ENCODE measurements at regions not wholly inside any gene's neighbourhood (a gene's known extent, or its start where the extent isn't known, plus 50 kb on each side); places are given as distances from the start of the nearest gene placed in this dataset.

GRCh38 chr14:94923786-94924185 is 153.9 kb upstream of the GSC start:
- POLR2A ChIA-PET: no interaction called here
- H3K27ac Mint-ChIP-seq: no peak overlapping the region
- Histone ChIP-seq H3K27ac (ENCODE audit: low read depth, low read length) (no peak overlapping the region), H3K27me3 (ENCODE audit: control insufficient read depth in 2 of 2, insufficient read depth in 2 of 2, low read length in 2 of 2) (no peaks in the 10 kb centered on the region), H3K4me1 (ENCODE audit: control insufficient read depth in 2 of 2, insufficient read depth in 2 of 2, low read length in 2 of 2) (no peaks in the 10 kb centered on the region), H3K4me3 (ENCODE audit: low read length) (no peak overlapping the region), H3K9me3 (ENCODE audit: control insufficient read depth in 2 of 3, low read length in 3 of 3) (no peaks in the 10 kb centered on the region), H3K36me3 (ENCODE audit: control insufficient read depth in 2 of 3, insufficient read depth in 3 of 3, low read length in 3 of 3) (no peaks in the 10 kb centered on the region)
- no peaks in the 10 kb centered on the region for H3K36me3 Mint-ChIP-seq
- intact Hi-C loops (cut with micrococcal nuclease): no loop called here
- DNase-seq: no peak
- peaks cover 0 to 2% (median 0%) of the 10 kb centered on the region in 7 donors for H3K4me1 Mint-ChIP-seq
- peaks cover 0 to 24% (median 14%) of the 10 kb centered on the region in 5 donors for H3K27me3 Mint-ChIP-seq
- peaks cover 0 to 8% (median 4%) of the 10 kb centered on the region in 11 donors for H3K9me3 Mint-ChIP-seq
- no peak for ATAC-seq
- CTCF ChIA-PET: no interaction called here
- H3K4me3 Mint-ChIP-seq: no peak overlapping the region

- no peak overlapping the region for H3K4me3 Mint-ChIP-seq
- Histone ChIP-seq H3K4me3 (ENCODE audit: low read length) (no peak overlapping the region), H3K9me3 (ENCODE audit: control insufficient read depth in 2 of 3, low read length in 3 of 3) (no peaks in the 10 kb centered on the region), H3K27me3 (ENCODE audit: control insufficient read depth in 2 of 2, insufficient read depth in 2 of 2, low read length in 2 of 2) (no peaks in the 10 kb centered on the region), H3K4me1 (ENCODE audit: control insufficient read depth in 2 of 2, insufficient read depth in 2 of 2, low read length in 2 of 2) (no peaks in the 10 kb centered on the region), H3K36me3 (ENCODE audit: control insufficient read depth in 2 of 3, insufficient read depth in 3 of 3, low read length in 3 of 3) (no peaks in the 10 kb centered on the region), H3K27ac (ENCODE audit: low read depth, low read length) (no peak overlapping the region)
- H3K9me3 Mint-ChIP-seq: peaks cover 0 to 8% (median 4%) of the 10 kb centered on the region in 11 donors
- CTCF ChIA-PET: no interaction called here
- H3K36me3 Mint-ChIP-seq: no peaks in the 10 kb centered on the region
- peaks cover 0 to 2% (median 0%) of the 10 kb centered on the region in 7 donors for H3K4me1 Mint-ChIP-seq
- peaks cover 0 to 32% (median 21%) of the 10 kb centered on the region in 5 donors for H3K27me3 Mint-ChIP-seq
- no peak for ATAC-seq
- H3K27ac Mint-ChIP-seq: no peak overlapping the region
- intact Hi-C loops (cut with micrococcal nuclease): no loop called here
- POLR2A ChIA-PET: no interaction called here
- no peak for DNase-seq
Measured at GRCh38 chr14:94922595-94923239, 152.8 kb upstream of the GSC start.

- Histone ChIP-seq H3K27ac (ENCODE audit: low read depth, low read length) (no peak overlapping the region), H3K27me3 (ENCODE audit: control insufficient read depth in 2 of 2, insufficient read depth in 2 of 2, low read length in 2 of 2) (no peaks in the 10 kb centered on the region), H3K9me3 (ENCODE audit: control insufficient read depth in 2 of 3, low read length in 3 of 3) (no peaks in the 10 kb centered on the region), H3K4me1 (ENCODE audit: control insufficient read depth in 2 of 2, insufficient read depth in 2 of 2, low read length in 2 of 2) (no peaks in the 10 kb centered on the region), H3K36me3 (ENCODE audit: control insufficient read depth in 2 of 3, insufficient read depth in 3 of 3, low read length in 3 of 3) (no peaks in the 10 kb centered on the region), H3K4me3 (ENCODE audit: low read length) (no peak overlapping the region)
- POLR2A ChIA-PET: no interaction called here
- peaks cover 0 to 8% (median 4%) of the 10 kb centered on the region in 11 donors for H3K9me3 Mint-ChIP-seq
- CTCF ChIA-PET: no interaction called here
- no peak overlapping the region for H3K4me3 Mint-ChIP-seq
- ATAC-seq (no peak), DNase-seq (no peak)
- peaks cover 0 to 32% (median 21%) of the 10 kb centered on the region in 5 donors for H3K27me3 Mint-ChIP-seq
- intact Hi-C loops (cut with micrococcal nuclease): no loop called here
- no peaks in the 10 kb centered on the region for H3K36me3 Mint-ChIP-seq
- H3K27ac Mint-ChIP-seq: no peak overlapping the region
- H3K4me1 Mint-ChIP-seq: peaks cover 0 to 2% (median 0%) of the 10 kb centered on the region in 7 donors
Measured at GRCh38 chr14:94921882-94922585, 152.1 kb upstream of the GSC start.

GRCh38 chr14:94921456-94921855 is 151.5 kb upstream of the GSC start:
- Mint-ChIP-seq H3K9me3 (peaks cover 0 to 8% (median 2%) of the 10 kb centered on the region in 11 donors), H3K27ac (no peak overlapping the region), H3K36me3 (no peaks in the 10 kb centered on the region), H3K27me3 (peaks cover 0 to 32% (median 21%) of the 10 kb centered on the region in 5 donors), H3K4me1 (peaks cover 0 to 2% (median 0%) of the 10 kb centered on the region in 7 donors), H3K4me3 (no peak overlapping the region)
- CTCF ChIA-PET: no interaction called here
- Histone ChIP-seq H3K9me3 (ENCODE audit: control insufficient read depth in 2 of 3, low read length in 3 of 3) (no peaks in the 10 kb centered on the region), H3K4me3 (ENCODE audit: low read length) (no peak overlapping the region), H3K27me3 (ENCODE audit: control insufficient read depth in 2 of 2, insufficient read depth in 2 of 2, low read length in 2 of 2) (no peaks in the 10 kb centered on the region), H3K4me1 (ENCODE audit: control insufficient read depth in 2 of 2, insufficient read depth in 2 of 2, low read length in 2 of 2) (no peaks in the 10 kb centered on the region), H3K36me3 (ENCODE audit: control insufficient read depth in 2 of 3, insufficient read depth in 3 of 3, low read length in 3 of 3) (no peaks in the 10 kb centered on the region), H3K27ac (ENCODE audit: low read depth, low read length) (no peak overlapping the region)
- DNase-seq: no peak
- no peak for ATAC-seq
- POLR2A ChIA-PET: no interaction called here
- intact Hi-C loops (cut with micrococcal nuclease): no loop called here

- Mint-ChIP-seq H3K9me3 (peaks cover 0 to 4% (median 0%) of the 10 kb centered on the region in 11 donors), H3K27me3 (peaks cover 0 to 33% (median 21%) of the 10 kb centered on the region in 5 donors), H3K27ac (no peak overlapping the region), H3K4me3 (no peak overlapping the region), H3K36me3 (no peaks in the 10 kb centered on the region), H3K4me1 (peaks cover 0 to 2% (median 0%) of the 10 kb centered on the region in 7 donors)
- CTCF ChIA-PET: no interaction called here
- no peak overlapping the region for H3K4me3 ChIP-seq (ENCODE audit: low read length)
- POLR2A ChIA-PET: no interaction called here
- ATAC-seq (no peak), DNase-seq (no peak)
- H3K27ac ChIP-seq (ENCODE audit: low read depth, low read length): no peak overlapping the region
- H3K27me3 ChIP-seq (ENCODE audit: control insufficient read depth in 2 of 2, insufficient read depth in 2 of 2, low read length in 2 of 2): no peaks in the 10 kb centered on the region
- H3K4me1 ChIP-seq (ENCODE audit: control insufficient read depth in 2 of 2, insufficient read depth in 2 of 2, low read length in 2 of 2): no peaks in the 10 kb centered on the region
- no peaks in the 10 kb centered on the region for H3K36me3 ChIP-seq (ENCODE audit: control insufficient read depth in 2 of 3, insufficient read depth in 3 of 3, low read length in 3 of 3)
- H3K9me3 ChIP-seq (ENCODE audit: control insufficient read depth in 2 of 3, low read length in 3 of 3): no peaks in the 10 kb centered on the region
- intact Hi-C loops (cut with micrococcal nuclease): no loop called here
Measured at GRCh38 chr14:94919896-94920295, 150.0 kb upstream of the GSC start.

- ChIA-PET CTCF (no interaction called here), POLR2A (no interaction called here)
- intact Hi-C loops (cut with micrococcal nuclease): no loop called here
- Mint-ChIP-seq H3K36me3 (no peaks in the 10 kb centered on the region), H3K4me1 (peaks cover 0 to 2% (median 0%) of the 10 kb centered on the region in 7 donors), H3K27me3 (peaks cover 0 to 32% (median 17%) of the 10 kb centered on the region in 5 donors), H3K9me3 (peaks cover 0 to 1% (median 0%) of the 10 kb centered on the region in 11 donors), H3K4me3 (no peak overlapping the region), H3K27ac (no peak overlapping the region)
- Histone ChIP-seq H3K36me3 (ENCODE audit: control insufficient read depth in 2 of 3, insufficient read depth in 3 of 3, low read length in 3 of 3) (no peaks in the 10 kb centered on the region), H3K4me3 (ENCODE audit: low read length) (no peak overlapping the region), H3K9me3 (ENCODE audit: control insufficient read depth in 2 of 3, low read length in 3 of 3) (no peaks in the 10 kb centered on the region), H3K27ac (ENCODE audit: low read depth, low read length) (no peak overlapping the region), H3K4me1 (ENCODE audit: control insufficient read depth in 2 of 2, insufficient read depth in 2 of 2, low read length in 2 of 2) (no peaks in the 10 kb centered on the region), H3K27me3 (ENCODE audit: control insufficient read depth in 2 of 2, insufficient read depth in 2 of 2, low read length in 2 of 2) (no peaks in the 10 kb centered on the region)
- DNase-seq (no peak), ATAC-seq (no peak)
Measured at GRCh38 chr14:94918896-94919295, 149.0 kb upstream of the GSC start.
